Keratinocyte (primary cell): ENCODE measurements at regions not wholly inside any gene's neighbourhood (a gene's known extent, or its start where the extent isn't known, plus 50 kb on each side); places are given as distances from the start of the nearest gene placed in this dataset.

Experiments
- DNase-seq: peaks from one replicate; pipeline ENCODE4 v3.0.0-alpha.2; 2011; ENCODE audit warnings: low read depth, missing footprints, low spot score
- FAIRE-seq: peaks from 2 replicates; lab custom pipeline; 2011; peaks lifted over from hg19 to GRCh38; lab: Jason Lieb, UNC
- H2AFZ ChIP-seq: 2 replicates; pipeline ENCODE4 v1.6.0; 2012; ENCODE audit warnings: low read length, control low read depth, inconsistent platforms; ENCODE audit not compliant: control insufficient read depth
- H3K27ac ChIP-seq: 2 replicates; pipeline ENCODE4 v1.5.1; 2011; ENCODE audit warnings: low read length; ENCODE audit not compliant: control insufficient read depth, insufficient read depth
- H3K27me3 ChIP-seq: 3 replicates; pipeline ENCODE4 v1.6.0; 2011; ENCODE audit warnings: low read length; ENCODE audit not compliant: control insufficient read depth, insufficient read depth; ENCODE audit errors: extremely low read depth
- H3K36me3 ChIP-seq, 2 experiments: 2 replicates in 1 of 2; 3 replicates in 1 of 2; pipeline ENCODE4 v1.5.1; 2011; ENCODE audit warnings: low read length in 2 of 2, mild to moderate bottlenecking in 1 of 2; ENCODE audit not compliant: control insufficient read depth in 2 of 2, insufficient read depth in 2 of 2; ENCODE audit errors: extremely low read depth in 1 of 2
- H3K4me1 ChIP-seq: 3 replicates; pipeline ENCODE4 v1.5.1; 2011; ENCODE audit warnings: low read length; ENCODE audit not compliant: control insufficient read depth, insufficient read depth; ENCODE audit errors: extremely low read depth
- H3K4me2 ChIP-seq: 3 replicates; pipeline ENCODE4 v1.6.0; 2011; ENCODE audit warnings: low read depth, low read length; ENCODE audit not compliant: control insufficient read depth, insufficient read depth; ENCODE audit errors: extremely low read depth
- H3K4me3 ChIP-seq, 3 experiments: fragments of 200-600 bp in 1 of 3; sonication (generic) in 1 of 3; 2 replicates in 2 of 3; 3 replicates in 1 of 3; pipeline ENCODE4 v1.5.1; 2011 to 2016; ENCODE audit warnings: low read length in 3 of 3, mild to moderate bottlenecking in 3 of 3, control low read depth in 2 of 3, inconsistent platforms in 1 of 3, low read depth in 1 of 3, mixed read lengths in 1 of 3, mixed run types in 1 of 3, moderate library complexity in 1 of 3; ENCODE audit not compliant: control insufficient read depth in 2 of 3, insufficient read depth in 2 of 3; ENCODE audit errors: extremely low read depth in 1 of 3
- H3K79me2 ChIP-seq: 2 replicates; pipeline ENCODE4 v1.6.0; 2012; ENCODE audit warnings: low read length; ENCODE audit not compliant: control insufficient read depth, insufficient read depth
- H3K9ac ChIP-seq: 3 replicates; pipeline ENCODE4 v1.6.0; 2011; ENCODE audit warnings: low read length; ENCODE audit not compliant: control insufficient read depth, insufficient read depth; ENCODE audit errors: extremely low read depth
- H3K9me1 ChIP-seq: 3 replicates; pipeline ENCODE4 v1.6.0; 2011; ENCODE audit warnings: low read length; ENCODE audit not compliant: control insufficient read depth, insufficient read depth; ENCODE audit errors: extremely low read depth
- H3K9me3 ChIP-seq: 2 replicates; pipeline ENCODE4 v1.5.1; 2012; ENCODE audit warnings: low read depth, low read length; ENCODE audit not compliant: control insufficient read depth
- H4K20me1 ChIP-seq: 3 replicates; pipeline ENCODE4 v1.6.0; 2011; ENCODE audit warnings: low read length; ENCODE audit not compliant: control insufficient read depth, insufficient read depth; ENCODE audit errors: extremely low read depth
- CTCF ChIP-seq, 3 experiments: IDR thresholded peaks in 1 of 3; conservative IDR thresholded peaks in 1 of 3; optimal IDR thresholded peaks in 1 of 3; 2 replicates in 2 of 3; 3 replicates in 1 of 3; pipeline versions ENCODE3 to v1.5.1; 2011; ENCODE audit warnings: low read length in 3 of 3, mild to moderate bottlenecking in 3 of 3, moderate library complexity in 2 of 3, control low read depth in 1 of 3, inconsistent platforms in 1 of 3; ENCODE audit not compliant: insufficient read depth in 2 of 3; ENCODE audit errors: extremely low read depth in 1 of 3
- EZH2 ChIP-seq: IDR thresholded peaks from one replicate; pipeline ENCODE4 v1.6.1; 2012; ENCODE audit warnings: inconsistent platforms, mild to moderate bottlenecking, low read length, moderate library complexity
- dilution Hi-C: fragments of 300-500 bp; cut with MboI; formaldehyde crosslinking; loops from one replicate; pipeline ENCODE4 v1.7.0; 2020; ENCODE audit warnings: low sequenced_read_pairs; ENCODE audit not compliant: extremely low pct_ligation_motif_present

DNA sequence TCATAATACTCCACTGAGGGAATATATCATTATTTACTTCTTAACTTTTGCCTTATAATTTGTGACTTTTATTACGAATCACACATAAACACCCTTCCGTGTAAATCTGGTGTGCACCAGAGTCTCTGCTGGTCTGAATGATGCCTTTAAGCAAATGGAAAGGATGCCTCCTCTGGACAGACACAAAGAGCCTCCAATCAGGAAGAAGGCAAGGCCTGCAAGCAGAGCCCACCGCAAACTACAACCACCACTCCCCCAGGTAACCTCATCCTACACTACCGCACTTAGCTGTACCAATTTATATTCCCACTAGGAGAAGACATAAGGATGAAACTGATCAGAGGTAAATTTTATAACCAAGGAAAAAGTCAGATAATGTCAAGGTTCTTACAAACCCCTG, 137.6 kb downstream of the KLF12 start:
- Histone ChIP-seq H4K20me1 (no peaks in the 10 kb centered on the region), H3K27me3 (no peaks in the 10 kb centered on the region), H3K4me1 (no peaks in the 10 kb centered on the region), H3K79me2 (no peaks in the 10 kb centered on the region), H3K36me3 (no peaks in the 10 kb centered on the region), H3K9ac (no peak overlapping the region), H3K4me2 (no peak overlapping the region), H2AFZ (no peak overlapping the region), H3K27ac (no peak overlapping the region), H3K9me1 (no peaks in the 10 kb centered on the region), H3K4me3 (no peak overlapping the region), H3K9me3 (no peaks in the 10 kb centered on the region)
- no peak for DNase-seq
- TF ChIP-seq EZH2 (no peak), CTCF (optimal IDR thresholded peaks at IDR 0.05 in 1 of 3, IDR thresholded peaks at IDR 0.05 in 1 of 3, conservative IDR thresholded peaks at IDR 0.05 in 1 of 3; ENCODE audit: extremely low read depth in 1 of 3, insufficient read depth in 2 of 3, low read length in 3 of 3) (no peak)
- dilution Hi-C loops = no loop called here
- no peak for FAIRE-seq

GRCh38 chr13:73995736-73996135, 138.5 kb downstream of the KLF12 start:
- Histone ChIP-seq H3K27me3 (no peaks in the 10 kb centered on the region), H3K4me1 (no peaks in the 10 kb centered on the region), H3K79me2 (no peaks in the 10 kb centered on the region), H4K20me1 (no peaks in the 10 kb centered on the region), H2AFZ (no peak overlapping the region), H3K36me3 (no peaks in the 10 kb centered on the region), H3K9ac (no peak overlapping the region), H3K9me3 (no peaks in the 10 kb centered on the region), H3K27ac (no peak overlapping the region), H3K4me3 (no peak overlapping the region), H3K9me1 (no peaks in the 10 kb centered on the region), H3K4me2 (no peak overlapping the region)
- TF ChIP-seq EZH2 = no peak
- no peak for TF ChIP-seq CTCF (optimal IDR thresholded peaks at IDR 0.05 in 1 of 3, IDR thresholded peaks at IDR 0.05 in 1 of 3, conservative IDR thresholded peaks at IDR 0.05 in 1 of 3; ENCODE audit: extremely low read depth in 1 of 3, insufficient read depth in 2 of 3, low read length in 3 of 3)
- no peak for DNase-seq
- dilution Hi-C loops = no loop called here
- no peak for FAIRE-seq
